Lung (tissue), 11 donors: ENCODE measurements at regions not wholly inside any gene's neighbourhood (a gene's known extent, or its start where the extent isn't known, plus 50 kb on each side); places are given as distances from the start of the nearest gene placed in this dataset.

Experiments
- ATAC-seq: fragments of 200-7000 bp; cut with Tn5 transposase; one replicate; pipeline ENCODE4 v1.9.1; 2020; ENCODE audit warnings: moderate number of reproducible peaks; ENCODE audit not compliant: insufficient read depth, low FRiP score
- DNase-seq, 3 donors: peaks; one replicate each; pipeline ENCODE4 v3.0.0-alpha.2; 2013 to 2017
- H3K27ac ChIP-seq, 2 donors: one replicate each; pipeline ENCODE4 v1.5.1; 2013; ENCODE audit warnings: mild to moderate bottlenecking in 2 of 2, moderate library complexity in 2 of 2, control low read depth in 1 of 2, inconsistent platforms in 1 of 2, low read depth in 1 of 2, low read length in 1 of 2
- H3K27me3 ChIP-seq, 3 donors: one replicate each; pipeline ENCODE4 v1.5.1; 2013; ENCODE audit warnings: low read length in 2 of 3; ENCODE audit not compliant: control insufficient read depth in 3 of 3, insufficient read depth in 3 of 3
- H3K36me3 ChIP-seq, 4 donors: one replicate each; pipeline ENCODE4 v1.5.1; 2013; ENCODE audit warnings: low read length in 4 of 4, mild to moderate bottlenecking in 1 of 4, moderate library complexity in 1 of 4; ENCODE audit not compliant: control insufficient read depth in 4 of 4, insufficient read depth in 4 of 4
- H3K4me1 ChIP-seq, 5 donors: one replicate each; pipeline ENCODE4 v1.5.1; 2013; ENCODE audit warnings: low read length in 5 of 5, mild to moderate bottlenecking in 2 of 5, moderate library complexity in 1 of 5; ENCODE audit not compliant: control insufficient read depth in 5 of 5, insufficient read depth in 5 of 5
- H3K4me3 ChIP-seq: one replicate; pipeline ENCODE4 v1.5.1; 2013; ENCODE audit warnings: mild to moderate bottlenecking, control low read depth, moderate library complexity
- H3K9ac ChIP-seq, 2 donors: one replicate each; pipeline ENCODE4 v1.5.1; 2013; ENCODE audit warnings: low read length in 2 of 2, control low read depth in 1 of 2; ENCODE audit not compliant: insufficient read depth in 1 of 2
- H3K9me3 ChIP-seq, 4 donors: one replicate each; pipeline ENCODE4 v1.5.1; 2013; ENCODE audit warnings: low read length in 3 of 4, mild to moderate bottlenecking in 1 of 4, moderate library complexity in 1 of 4; ENCODE audit not compliant: control insufficient read depth in 4 of 4, insufficient read depth in 3 of 4
- CTCF ChIP-seq: IDR thresholded peaks from 2 replicates; pipeline ENCODE4 v1.5.1; 2012; ENCODE audit warnings: mild to moderate bottlenecking; ENCODE audit errors: control extremely low read depth, extremely low read depth
- WGBS, 2 donors: extraction: QIAGEN DNeasy Blood & Tissue Kit; methylation state at CpG; one replicate each; pipeline ENCODE4 v1.1.7; 2013; 5-methylcytosine and 5-hydroxymethylcytosine counted together
- donor health status: control.
- donor health status: control.
- donor health status: Bipolar disorder and iron deficiency.
- donor health status: healthy.
- donor health status: DM: yes; HTN: yes; CAD: no.

- Histone ChIP-seq H3K36me3 (no peaks in the 10 kb centered on the region), H3K9me3 (no peaks in the 10 kb centered on the region), H3K27ac (no peak overlapping the region), H3K4me3 (no peak overlapping the region), H3K9ac (no peak overlapping the region), H3K27me3 (no peaks in the 10 kb centered on the region), H3K4me1 (peaks cover 0 to 3% (median 0%) of the 10 kb centered on the region in 5 donors)
- DNase-seq (no peak), ATAC-seq (no peak)
- 84 to 88% methylated on average over 3 of the region's 3 CpGs for WGBS, 2 donors
- TF ChIP-seq CTCF: no peak
Measured at GRCh38 chr1:225707824-225708223, 54.9 kb upstream of the ENAH start.

GRCh38 chr1:225709101-225709500, 56.2 kb upstream of the ENAH start:
- no peak for DNase-seq
- Histone ChIP-seq H3K4me1 (peaks cover 0 to 3% (median 0%) of the 10 kb centered on the region in 5 donors), H3K4me3 (no peak overlapping the region), H3K9ac (no peak overlapping the region), H3K9me3 (no peaks in the 10 kb centered on the region), H3K27ac (no peak overlapping the region), H3K36me3 (no peaks in the 10 kb centered on the region), H3K27me3 (no peaks in the 10 kb centered on the region)
- no peak for TF ChIP-seq CTCF
- 93 to 98% methylated on average over 4 of the region's 4 CpGs for WGBS, 2 donors
- ATAC-seq: no peak

- H3K9ac ChIP-seq: no peak overlapping the region
- H3K9me3 ChIP-seq: no peaks in the 10 kb centered on the region
- TF ChIP-seq CTCF: no peak
- H3K36me3 ChIP-seq: no peaks in the 10 kb centered on the region
- peaks cover 0 to 3% (median 0%) of the 10 kb centered on the region in 5 donors for H3K4me1 ChIP-seq
- DNase-seq (no peak), ATAC-seq (no peak)
- H3K4me3 ChIP-seq: no peak overlapping the region
- WGBS, 2 donors: 82 to 91% methylated on average over 5 of the region's 5 CpGs
- no peaks in the 10 kb centered on the region for H3K27me3 ChIP-seq
- no peak overlapping the region for H3K27ac ChIP-seq
Measured at GRCh38 chr1:225710804-225711203, 57.9 kb upstream of the ENAH start.

- no peaks in the 10 kb centered on the region for H3K9me3 ChIP-seq
- no peak for ATAC-seq
- no peaks in the 10 kb centered on the region for H3K27me3 ChIP-seq
- no peak for TF ChIP-seq CTCF
- H3K9ac ChIP-seq: no peak overlapping the region
- WGBS, 2 donors: 79 to 81% methylated on average over 4 of the region's 4 CpGs
- no peak overlapping the region for H3K4me3 ChIP-seq
- peaks cover 0 to 3% (median 0%) of the 10 kb centered on the region in 5 donors for H3K4me1 ChIP-seq
- no peaks in the 10 kb centered on the region for H3K36me3 ChIP-seq
- no peak for DNase-seq
- no peak overlapping the region for H3K27ac ChIP-seq
Measured at GRCh38 chr1:225711236-225711937, 58.5 kb upstream of the ENAH start.
